Hippocampal formation (tissue), 2 donors: ENCODE measurements at regions not wholly inside any gene's neighbourhood (a gene's known extent, or its start where the extent isn't known, plus 50 kb on each side); places are given as distances from the start of the nearest gene placed in this dataset.
"Not testable (repeated sequence)": the region's sequence is repeated elsewhere in the genome, so short reads cannot be mapped to it uniquely, and the experiment has no call there.

Experiments
- DNase-seq, 2 donors: peaks; one replicate each; lab custom pipeline; 2025; lab: John Stamatoyannopoulos, UW

GRCh38 chr4:38382520-38382919 is 281.5 kb upstream of the KLF3 start:
- no peak for DNase-seq

DNA sequence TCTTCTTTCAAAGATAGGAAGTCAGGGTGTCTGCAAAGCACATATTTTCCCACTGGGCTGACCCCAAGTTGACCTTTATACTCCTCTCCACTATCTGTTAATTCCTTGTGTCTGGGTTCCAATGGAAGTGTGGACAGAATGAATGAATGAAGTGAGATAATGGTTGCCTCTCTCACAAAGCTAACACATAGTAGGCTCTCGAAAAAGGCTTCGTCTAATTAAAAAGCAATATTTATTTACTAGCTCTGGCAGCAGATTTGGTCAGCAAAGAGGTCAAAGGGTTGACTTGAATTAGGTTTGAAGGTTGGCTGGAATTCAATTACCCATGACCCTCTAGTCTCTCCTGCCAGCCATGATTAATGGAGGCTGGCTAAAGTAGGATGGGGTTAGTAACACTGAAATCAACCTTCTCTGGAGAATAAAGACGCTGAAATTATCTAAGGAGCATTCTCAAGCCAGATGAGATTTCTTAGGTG is 280.3 kb upstream of the KLF3 start:
- DNase-seq, result no peak

DNA sequence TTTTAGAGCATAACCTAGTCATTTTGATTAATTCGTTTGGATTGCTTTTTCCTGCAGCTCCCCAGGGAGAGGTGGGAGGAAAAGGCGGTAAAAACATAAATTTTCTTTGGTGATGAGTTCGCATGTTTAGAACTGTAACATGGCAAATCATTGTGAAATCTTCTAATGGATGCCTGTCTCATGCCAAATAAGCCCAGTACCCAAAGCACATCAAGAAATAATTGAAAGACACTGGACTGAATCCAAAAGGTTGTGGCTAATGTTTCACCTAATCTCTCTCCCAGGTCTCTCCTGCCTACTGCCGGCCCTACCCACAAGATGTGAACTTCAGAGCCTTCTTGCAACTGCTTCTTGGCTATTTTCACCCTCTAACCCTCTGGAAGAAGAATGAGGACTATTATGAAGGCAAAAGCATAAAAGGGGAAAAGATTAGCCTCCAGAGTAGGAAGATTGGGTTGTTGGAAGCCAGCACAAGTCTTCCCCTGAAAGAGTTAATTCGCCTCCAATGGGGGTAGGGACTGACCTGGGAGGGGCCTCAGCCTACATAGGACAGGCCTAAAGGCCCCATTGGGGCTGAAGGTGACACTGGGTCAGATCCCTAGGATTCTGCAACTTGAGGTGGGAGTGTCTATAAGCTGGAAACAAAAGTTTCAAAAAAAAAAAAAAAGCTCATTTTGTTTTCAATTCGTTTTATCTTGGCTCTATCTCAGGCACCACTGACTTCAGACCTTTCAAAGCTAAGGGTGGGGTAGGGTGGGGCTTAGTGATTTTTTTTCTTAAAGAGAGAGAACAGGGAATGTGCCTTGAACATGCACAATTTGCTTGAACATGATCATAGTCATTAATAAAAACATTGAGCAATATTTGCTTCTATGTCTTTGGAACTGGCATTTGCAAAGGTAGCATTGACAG is 278.6 kb upstream of the KLF3 start:
- no peak for DNase-seq

DNA sequence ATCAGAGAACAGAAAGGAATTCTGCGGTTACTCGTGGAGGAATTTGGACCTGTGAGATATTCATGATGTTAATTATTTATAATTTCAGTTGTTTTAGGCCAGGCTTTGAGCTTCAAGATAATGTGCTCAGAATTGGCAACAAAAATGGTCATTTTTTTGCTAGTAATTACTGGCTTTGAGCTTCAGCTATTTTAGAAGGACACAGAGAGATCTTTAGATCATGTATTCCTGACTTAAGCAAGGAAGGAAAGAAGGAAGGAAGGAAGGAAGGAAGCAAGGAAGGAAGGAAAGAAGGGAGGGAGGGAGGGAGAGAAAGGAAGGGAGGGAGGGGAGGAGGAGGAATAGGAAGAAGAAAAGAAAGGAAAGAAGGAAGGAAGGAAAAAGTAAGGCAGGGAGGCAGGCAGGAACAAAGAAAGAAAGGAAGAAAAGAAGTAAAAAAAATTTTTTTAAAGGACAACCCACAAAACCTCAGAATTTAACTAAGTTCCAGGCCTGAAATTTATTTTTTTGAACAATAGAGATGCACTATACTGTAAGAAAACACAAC is 277.9 kb upstream of the KLF3 start:
- DNase-seq, result no peak

DNA sequence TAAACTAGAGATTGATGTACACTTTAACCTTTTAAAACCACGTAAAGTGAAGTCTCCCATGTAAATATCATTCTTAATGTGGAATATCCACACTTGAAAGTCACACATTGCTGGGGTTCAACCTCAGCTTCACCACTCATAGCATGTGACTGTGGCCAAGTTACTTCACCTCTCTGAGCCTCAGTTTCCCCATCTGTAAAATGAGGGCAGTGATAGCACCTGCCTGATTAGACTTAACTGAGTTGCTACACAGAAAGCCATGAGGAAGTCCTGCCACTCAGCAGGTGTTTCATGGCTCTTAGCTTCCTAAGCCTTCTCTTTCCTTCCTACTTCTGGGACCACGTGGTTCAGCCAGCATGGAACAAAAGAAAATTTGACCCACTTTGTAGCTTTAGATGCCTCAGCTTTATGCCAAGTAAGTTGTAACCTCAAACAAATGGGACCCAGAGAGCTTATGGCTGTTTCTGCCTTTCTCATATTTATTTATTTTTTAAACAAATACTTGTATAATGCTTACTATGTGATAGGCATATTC is 277.3 kb upstream of the KLF3 start:
- DNase-seq, result no peak

GRCh38 chr4:38387348-38387747 is 276.7 kb upstream of the KLF3 start:
- DNase-seq, result no peak

DNA sequence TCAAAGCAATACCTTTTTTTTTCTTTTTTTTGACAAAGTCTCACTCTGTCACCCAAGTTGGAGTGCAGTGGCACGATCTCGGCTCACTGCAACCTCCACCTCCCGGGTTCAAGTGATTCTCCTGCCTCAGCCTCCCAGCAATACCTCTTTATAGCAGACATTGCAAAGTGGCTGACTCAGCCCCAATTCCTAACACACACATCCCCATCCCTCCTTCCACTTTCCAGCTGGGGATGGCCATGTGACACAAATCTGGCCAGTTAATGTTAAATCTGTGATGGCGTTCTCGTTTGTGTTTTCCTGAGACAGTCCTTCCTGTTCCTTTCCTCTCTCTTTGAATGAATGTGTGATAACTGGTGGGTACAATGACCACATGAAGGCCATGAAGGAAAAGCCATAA is 276.2 kb upstream of the KLF3 start:
- DNase-seq, result no peak

- DNase-seq, result not testable (repeated sequence)
Observed at GRCh38 chr4:38388907-38389306, 275.1 kb upstream of the KLF3 start.

GRCh38 chr4:38390969-38391545 is 272.9 kb upstream of the KLF3 start:
- no peak for DNase-seq

- DNase-seq, result no peak
Observed at GRCh38 chr4:38392223-38392855, 271.7 kb upstream of the KLF3 start.

DNA sequence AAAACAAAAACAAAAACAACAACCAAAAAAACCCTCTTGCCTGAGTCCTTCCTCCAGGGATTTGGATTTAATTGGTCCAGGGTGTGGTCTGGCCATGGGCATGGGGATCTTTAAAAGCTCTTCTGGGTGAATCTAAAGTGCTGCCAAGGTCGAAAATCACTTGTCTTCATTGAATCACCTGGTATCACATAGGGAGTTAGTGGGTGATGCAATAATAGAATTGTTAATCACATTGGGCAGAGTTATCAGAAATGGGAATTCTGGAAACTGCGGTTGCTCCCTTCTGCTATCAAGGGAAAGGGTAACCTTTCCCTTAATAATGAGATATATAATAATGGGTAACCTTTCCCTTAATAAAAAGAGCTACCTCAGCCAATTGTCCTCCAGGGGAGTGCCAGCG is 267.9 kb upstream of the KLF3 start:
- no peak for DNase-seq

DNA sequence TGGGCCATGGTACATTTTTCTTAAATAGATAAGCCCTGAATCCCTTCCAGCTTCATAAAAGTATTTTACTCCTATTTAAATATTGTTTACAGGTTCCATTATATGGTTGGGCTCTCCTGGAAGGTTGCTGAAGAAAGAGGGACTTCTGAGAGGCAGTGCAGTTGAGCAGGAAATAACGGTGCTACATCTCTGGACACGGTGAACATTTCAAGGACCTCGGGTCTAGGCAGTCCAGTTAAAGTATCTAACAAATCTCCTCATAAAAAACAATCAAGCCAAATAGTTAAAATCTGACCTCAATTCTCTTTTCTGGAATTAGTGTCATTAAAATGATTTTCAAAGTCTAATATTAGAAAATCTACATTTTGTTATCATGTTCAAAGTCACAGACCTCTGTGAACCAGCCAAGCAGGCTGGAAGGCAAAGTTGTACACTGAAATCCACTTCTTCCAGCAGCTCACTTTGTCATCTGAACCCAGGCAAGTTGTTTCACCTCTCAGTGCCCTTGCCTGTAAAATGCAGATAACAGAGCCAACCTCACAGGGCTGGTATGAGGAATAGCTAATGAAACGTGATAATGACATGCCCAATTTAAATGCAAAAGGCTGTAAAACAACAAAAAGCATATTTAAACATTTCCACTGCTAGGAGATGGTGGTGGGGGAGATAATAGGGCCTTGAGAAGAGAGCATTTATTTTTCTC is 267.0 kb upstream of the KLF3 start:
- no peak for DNase-seq

GRCh38 chr4:38400946-38401345 is 263.1 kb upstream of the KLF3 start:
- no peak for DNase-seq

GRCh38 chr4:38406243-38406642 is 257.8 kb upstream of the KLF3 start:
- no peak for DNase-seq

GRCh38 chr4:38409852-38410251 is 254.1 kb upstream of the KLF3 start:
- no peak for DNase-seq

- no peak for DNase-seq
Observed at GRCh38 chr4:38411092-38411491, 252.9 kb upstream of the KLF3 start.

DNA sequence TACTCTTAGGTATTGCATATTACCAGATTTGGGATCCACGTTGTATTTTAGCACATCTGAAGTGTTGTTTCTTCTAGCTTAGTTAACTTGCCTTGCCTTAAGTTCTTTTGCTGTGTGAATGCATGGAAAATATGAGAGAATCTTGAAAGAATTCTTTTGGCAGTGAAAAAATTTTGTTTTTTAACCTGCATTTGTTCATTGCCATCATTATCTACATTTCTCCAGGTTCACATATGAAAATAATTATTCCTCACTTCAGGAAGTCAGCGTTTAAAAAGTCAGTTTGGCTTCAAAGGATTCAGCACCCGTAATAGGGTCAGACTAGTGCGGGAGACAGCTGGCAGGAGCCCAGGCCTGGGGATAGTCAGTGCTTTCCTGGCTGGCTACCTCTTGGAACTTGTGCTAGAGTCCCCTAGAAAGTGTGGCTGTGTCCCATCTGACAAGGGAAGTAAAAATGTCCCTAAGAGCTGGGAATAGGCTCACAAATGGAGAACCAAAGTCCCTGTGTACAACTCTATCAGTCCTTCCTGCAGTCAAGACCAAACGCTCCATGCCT is 251.9 kb upstream of the KLF3 start:
- no peak for DNase-seq

DNA sequence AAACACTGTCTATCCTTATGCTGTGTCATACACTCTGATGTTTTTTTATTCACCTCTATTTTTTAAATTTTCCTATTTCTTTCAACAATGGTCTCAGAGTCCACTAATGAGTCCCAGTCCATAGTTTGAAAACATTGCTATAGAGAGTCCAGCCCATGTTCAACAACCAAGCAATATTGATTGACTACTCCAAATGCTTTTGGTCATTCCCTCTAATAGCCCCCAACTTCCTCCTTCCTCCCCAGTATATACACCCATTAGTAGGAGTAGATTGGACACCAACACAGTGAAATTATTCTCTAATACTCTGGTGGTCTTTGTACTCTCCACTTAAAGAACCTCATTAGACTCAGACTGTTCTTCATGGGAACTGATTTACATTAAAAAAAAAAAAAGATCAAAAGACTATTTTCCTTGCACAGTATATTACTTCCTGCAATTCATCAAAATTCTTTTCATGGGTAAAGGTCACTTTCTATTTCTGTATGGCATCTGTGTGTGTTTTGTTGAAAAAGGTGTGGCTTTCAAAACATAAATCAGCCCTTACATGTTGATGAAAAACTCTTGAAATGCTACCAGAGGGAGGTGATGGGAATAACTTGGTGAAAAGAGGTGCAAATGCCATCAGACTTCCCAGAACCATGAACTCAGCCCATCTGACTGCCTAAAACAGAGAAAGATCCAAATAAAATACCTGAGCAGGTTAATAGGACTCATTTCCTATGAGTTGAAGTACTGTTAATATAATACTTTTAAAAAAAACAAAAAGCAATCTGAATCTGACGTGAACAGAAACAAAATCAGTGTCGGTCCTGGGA is 250.3 kb upstream of the KLF3 start:
- no peak for DNase-seq

DNA sequence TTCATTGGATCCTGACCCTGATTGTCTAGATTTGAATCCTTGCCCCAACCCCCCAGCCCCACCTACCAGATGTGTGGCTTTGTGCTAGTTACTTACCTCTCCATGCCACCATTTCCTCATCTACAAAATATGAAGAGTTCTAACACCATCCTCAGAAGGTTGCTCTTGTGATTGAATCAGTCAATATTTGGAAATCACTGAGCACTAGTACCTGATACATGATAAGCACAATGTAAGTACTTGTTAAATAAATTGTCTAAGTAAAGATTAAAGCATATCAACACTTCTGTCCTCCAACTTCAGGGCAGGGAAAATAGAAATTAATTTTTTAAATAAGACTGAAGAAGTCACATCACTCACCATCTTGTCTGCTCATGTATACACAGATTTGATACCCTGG is 249.6 kb upstream of the KLF3 start:
- no peak for DNase-seq

- no peak for DNase-seq
Observed at GRCh38 chr4:38415682-38416081, 248.3 kb upstream of the KLF3 start.
